HUES6 (cell line): ENCODE measurements at regions not wholly inside any gene's neighbourhood (a gene's known extent, or its start where the extent isn't known, plus 50 kb on each side); places are given as distances from the start of the nearest gene placed in this dataset.

Experiments
- H3K27ac ChIP-seq: 2 replicates; pipeline ENCODE4 v1.7.0; 2013; ENCODE audit warnings: low read depth, mild to moderate bottlenecking, low read length, inconsistent platforms
- H3K27me3 ChIP-seq: 2 replicates; pipeline ENCODE4 v1.6.1; 2013; ENCODE audit warnings: low read length; ENCODE audit not compliant: control insufficient read depth, insufficient read depth
- H3K36me3 ChIP-seq: 2 replicates; pipeline ENCODE4 v1.6.1; 2013; ENCODE audit warnings: low read length; ENCODE audit not compliant: control insufficient read depth, insufficient read depth
- H3K4me1 ChIP-seq: 2 replicates; pipeline ENCODE4 v1.6.1; 2013; ENCODE audit warnings: low read length; ENCODE audit not compliant: control insufficient read depth, insufficient read depth
- H3K4me3 ChIP-seq: 2 replicates; pipeline ENCODE4 v1.5.1; 2013; ENCODE audit warnings: low read depth, low read length
- H3K9ac ChIP-seq: one replicate; pipeline ENCODE4 v1.6.1; 2013; ENCODE audit warnings: mild to moderate bottlenecking, low read length
- H3K9me3 ChIP-seq: 2 replicates; pipeline ENCODE4 v1.6.1; 2013; ENCODE audit warnings: low read depth, low read length; ENCODE audit not compliant: control insufficient read depth, insufficient read depth

- no peak overlapping the region for H3K9ac ChIP-seq
- H3K36me3 ChIP-seq, result no peaks in the 10 kb centered on the region
- H3K4me1 ChIP-seq, result peaks cover 4% of the 10 kb centered on the region
- no peaks in the 10 kb centered on the region for H3K27me3 ChIP-seq
- no peak overlapping the region for H3K4me3 ChIP-seq
- H3K27ac ChIP-seq, result no peak overlapping the region
- H3K9me3 ChIP-seq, result no peaks in the 10 kb centered on the region
Measured at GRCh38 chr12:43109631-43110345, 442.2 kb downstream of the ADAMTS20 start.

DNA sequence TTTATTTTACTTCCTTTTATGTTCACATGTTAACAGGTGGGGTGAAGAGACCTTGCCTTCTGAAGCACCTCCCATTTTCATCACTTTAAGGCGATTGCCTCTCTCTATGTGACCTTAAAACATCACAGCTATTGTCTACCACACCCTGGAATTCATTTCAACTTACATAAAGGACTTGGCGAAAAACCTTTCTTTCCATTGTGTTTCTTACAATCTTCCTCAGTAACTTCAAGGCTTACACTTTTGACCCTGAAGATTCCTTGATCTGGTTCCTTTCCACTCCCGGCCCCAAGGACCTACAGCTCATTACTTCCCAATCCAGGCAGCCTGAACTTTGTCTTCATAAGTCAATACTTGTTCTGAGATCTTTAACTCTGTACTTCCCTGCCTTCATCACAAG lies 443.3 kb downstream of the ADAMTS20 start:
- Histone ChIP-seq H3K9ac (no peak overlapping the region), H3K27ac (no peak overlapping the region), H3K9me3 (no peaks in the 10 kb centered on the region), H3K4me3 (no peak overlapping the region), H3K27me3 (no peaks in the 10 kb centered on the region), H3K4me1 (peaks cover 11% of the 10 kb centered on the region), H3K36me3 (no peaks in the 10 kb centered on the region)

DNA sequence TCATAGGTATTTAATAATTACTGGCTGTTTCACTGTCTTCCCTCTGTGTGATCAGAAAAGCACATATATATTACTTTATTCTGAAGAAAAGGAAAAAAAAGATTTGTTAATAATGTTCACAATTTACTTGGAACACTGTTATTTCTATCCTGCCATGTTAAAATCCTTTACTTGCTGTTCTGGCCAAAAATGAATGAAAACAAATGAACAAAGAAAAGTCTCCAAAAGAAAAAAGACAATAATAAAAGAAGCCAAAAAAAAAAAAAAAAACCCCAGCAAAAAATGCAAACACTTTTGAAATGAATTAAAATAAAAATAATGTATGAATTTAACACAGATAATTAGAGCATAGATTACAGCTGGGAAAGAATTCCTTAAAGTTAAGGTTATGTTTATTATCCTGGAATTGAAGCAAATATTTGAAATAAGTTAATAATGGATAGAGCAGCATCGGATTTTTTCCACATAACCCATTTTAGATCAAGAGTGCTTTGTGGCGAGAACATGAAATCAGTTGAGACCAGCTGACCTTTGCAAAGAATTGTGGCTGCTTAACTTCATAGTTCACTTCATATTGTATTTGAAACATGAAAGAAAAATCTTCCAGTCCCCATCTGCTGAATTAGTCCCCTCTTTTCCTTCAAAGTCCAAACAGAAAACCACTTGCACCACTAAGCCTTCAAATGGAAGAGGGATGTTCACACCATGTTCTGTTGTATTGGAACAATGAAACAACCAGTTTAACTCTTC lies 444.8 kb downstream of the ADAMTS20 start:
- no peaks in the 10 kb centered on the region for H3K36me3 ChIP-seq
- H3K27ac ChIP-seq, result no peak overlapping the region
- H3K27me3 ChIP-seq, result no peaks in the 10 kb centered on the region
- H3K4me3 ChIP-seq, result no peak overlapping the region
- H3K4me1 ChIP-seq, result peaks cover 11% of the 10 kb centered on the region
- H3K9me3 ChIP-seq, result no peaks in the 10 kb centered on the region
- no peak overlapping the region for H3K9ac ChIP-seq

GRCh38 chr12:43106355-43106754 lies 445.6 kb downstream of the ADAMTS20 start:
- Histone ChIP-seq H3K9me3 (no peaks in the 10 kb centered on the region), H3K4me1 (peaks cover 11% of the 10 kb centered on the region), H3K27me3 (no peaks in the 10 kb centered on the region), H3K4me3 (no peak overlapping the region), H3K9ac (no peak overlapping the region), H3K36me3 (no peaks in the 10 kb centered on the region), H3K27ac (no peak overlapping the region)

DNA sequence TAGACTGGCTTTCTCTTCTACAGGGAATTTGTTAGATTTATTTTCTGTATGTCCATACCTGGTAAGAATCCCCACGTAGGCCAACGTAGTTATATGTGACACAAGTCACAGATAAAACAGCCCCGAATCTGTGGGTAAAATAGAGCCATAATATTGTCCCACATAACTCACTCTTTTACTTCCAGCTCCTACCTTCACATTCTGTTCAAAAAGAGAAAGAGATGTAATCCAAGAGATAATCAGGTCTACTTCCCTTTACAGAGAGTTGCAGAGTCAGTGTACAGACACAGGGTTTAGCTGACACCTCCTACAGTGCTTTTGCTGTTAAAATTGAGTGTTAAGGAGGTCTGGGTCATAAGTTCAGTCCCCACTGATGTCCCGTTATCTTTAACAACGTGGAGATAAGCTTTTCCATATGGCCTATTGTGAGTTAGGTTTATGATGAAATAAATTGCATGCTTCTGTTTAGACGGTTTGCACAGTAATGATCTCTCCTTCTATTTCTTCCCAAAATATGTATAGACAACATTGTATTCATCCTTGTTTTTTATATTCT lies 446.5 kb downstream of the ADAMTS20 start:
- Histone ChIP-seq H3K4me3 (no peak overlapping the region), H3K9me3 (no peaks in the 10 kb centered on the region), H3K36me3 (no peaks in the 10 kb centered on the region), H3K9ac (no peak overlapping the region), H3K4me1 (peaks cover 11% of the 10 kb centered on the region), H3K27ac (no peak overlapping the region), H3K27me3 (no peaks in the 10 kb centered on the region)

DNA sequence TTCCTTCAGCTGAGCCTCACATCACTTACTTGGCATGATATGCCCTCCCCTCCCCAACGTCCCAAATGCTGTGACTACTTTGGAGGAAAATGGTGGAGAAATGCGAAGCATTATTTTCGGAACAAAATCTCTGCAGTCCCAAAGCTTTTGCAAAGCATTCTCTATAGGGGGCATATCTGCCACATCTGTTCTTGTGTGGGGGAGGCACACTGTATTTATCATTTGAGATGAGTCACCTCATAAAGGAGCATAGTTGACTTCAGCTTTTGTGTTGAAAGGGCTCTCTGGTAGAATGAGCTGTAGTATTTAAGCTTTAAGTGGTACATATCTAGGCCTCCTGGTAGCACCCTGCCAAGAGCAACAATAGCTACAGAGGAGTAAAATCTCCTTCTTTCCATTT lies 447.5 kb downstream of the ADAMTS20 start:
- Histone ChIP-seq H3K4me3 (no peak overlapping the region), H3K4me1 (peaks cover 11% of the 10 kb centered on the region), H3K27me3 (no peaks in the 10 kb centered on the region), H3K9me3 (no peaks in the 10 kb centered on the region), H3K27ac (no peak overlapping the region), H3K36me3 (no peaks in the 10 kb centered on the region), H3K9ac (no peak overlapping the region)

- Histone ChIP-seq H3K9ac (no peak overlapping the region), H3K27me3 (no peaks in the 10 kb centered on the region), H3K4me3 (no peak overlapping the region), H3K36me3 (no peaks in the 10 kb centered on the region), H3K27ac (no peak overlapping the region), H3K9me3 (no peaks in the 10 kb centered on the region), H3K4me1 (peaks cover 11% of the 10 kb centered on the region)
Measured at GRCh38 chr12:43103866-43104265, 448.1 kb downstream of the ADAMTS20 start.

GRCh38 chr12:43102546-43103264 lies 449.3 kb downstream of the ADAMTS20 start:
- Histone ChIP-seq H3K4me3 (no peak overlapping the region), H3K27me3 (no peaks in the 10 kb centered on the region), H3K9me3 (no peaks in the 10 kb centered on the region), H3K4me1 (peaks cover 11% of the 10 kb centered on the region), H3K27ac (no peak overlapping the region), H3K9ac (no peak overlapping the region), H3K36me3 (no peaks in the 10 kb centered on the region)

DNA sequence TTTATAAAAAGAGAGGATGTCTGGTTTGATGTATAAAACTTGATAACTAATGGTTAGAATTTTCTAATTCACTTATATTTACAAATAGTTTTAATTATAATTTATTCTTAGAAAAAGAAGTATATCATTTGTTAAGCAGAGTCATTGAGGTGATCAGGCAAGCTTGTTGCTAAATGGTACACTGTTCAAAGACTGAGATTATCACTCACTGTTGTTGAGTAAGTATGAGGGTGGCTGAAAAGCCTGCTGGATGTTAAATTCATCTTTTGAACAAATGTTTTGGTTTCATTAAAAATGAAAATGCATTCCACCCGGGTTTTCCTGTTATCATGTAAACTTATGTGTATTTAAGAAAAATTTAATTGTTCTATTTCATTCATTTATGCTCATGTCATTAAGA lies 451.8 kb downstream of the ADAMTS20 start:
- H3K4me1 ChIP-seq, result peaks cover 8% of the 10 kb centered on the region
- H3K9me3 ChIP-seq, result no peaks in the 10 kb centered on the region
- no peaks in the 10 kb centered on the region for H3K36me3 ChIP-seq
- no peak overlapping the region for H3K27ac ChIP-seq
- H3K4me3 ChIP-seq, result no peak overlapping the region
- no peaks in the 10 kb centered on the region for H3K27me3 ChIP-seq
- no peak overlapping the region for H3K9ac ChIP-seq

- H3K9ac ChIP-seq, result no peak overlapping the region
- H3K4me3 ChIP-seq, result no peak overlapping the region
- H3K27me3 ChIP-seq, result no peaks in the 10 kb centered on the region
- H3K4me1 ChIP-seq, result peaks cover 6% of the 10 kb centered on the region
- H3K27ac ChIP-seq, result no peak overlapping the region
- H3K36me3 ChIP-seq, result no peaks in the 10 kb centered on the region
- no peaks in the 10 kb centered on the region for H3K9me3 ChIP-seq
Measured at GRCh38 chr12:43099691-43100163, 452.3 kb downstream of the ADAMTS20 start.
